ENCODE measurements at regions not wholly inside any gene's neighbourhood (a gene's known extent, or its start where the extent isn't known, plus 50 kb on each side); places are given as distances from the start of the nearest gene placed in this dataset.

- Histone ChIP-seq H3K36me3 (ENCODE audit: control insufficient read depth in 2 of 2, insufficient read depth in 2 of 2, low read length in 1 of 2) (no peaks in the 10 kb centered on the region), H4K20me1 (ENCODE audit: control insufficient read depth, insufficient read depth) (no peaks in the 10 kb centered on the region), H3K9me3 (replicated peaks; ENCODE audit: control insufficient read depth, insufficient read depth, low read length) (no peaks in the 10 kb centered on the region), H3K4me1 (ENCODE audit: control insufficient read depth, insufficient read depth, low read length) (no peaks in the 10 kb centered on the region), H3K79me2 (ENCODE audit: control insufficient read depth, insufficient read depth, low read length) (no peaks in the 10 kb centered on the region), H3K4me2 (ENCODE audit: control insufficient read depth, insufficient read depth) (no peak overlapping the region), H3K27me3 (replicated peaks in 1 of 2; ENCODE audit: control insufficient read depth in 2 of 2, insufficient read depth in 2 of 2, low read length in 1 of 2) (no peaks in the 10 kb centered on the region), H3K9ac (ENCODE audit: control insufficient read depth, insufficient read depth, low read length) (no peak overlapping the region), H3K4me3 (no peak overlapping the region), H2AFZ (ENCODE audit: control insufficient read depth, low read depth, low read length) (no peak overlapping the region), H3K27ac (ENCODE audit: control insufficient read depth, insufficient read depth) (no peak overlapping the region)
- no peak for DNase-seq (ENCODE audit: low read depth, low spot score)
- FAIRE-seq, result no peak
- ChIA-PET RAD21 (ENCODE audit: unreplicated experiment) (no interaction called here), POLR2A (no interaction called here), SMC1A (ENCODE audit: uncharacterized antibody, unreplicated experiment) (no interaction called here), CTCF (no interaction called here)
- no TSS peak for BruUV-seq (replicated peaks)
- TF ChIP-seq SMAD5 (IDR thresholded peaks at IDR 0.05; ENCODE audit: low read depth) (no peak), TAF1 (IDR thresholded peaks at IDR 0.05; ENCODE audit: borderline replicate concordance, low read depth, low read length) (no peak), ZNF592 (IDR thresholded peaks at IDR 0.05) (no peak), GABPA (IDR thresholded peaks at IDR 0.05; ENCODE audit: low read depth) (no peak), SREBF1 (IDR thresholded peaks at IDR 0.05; ENCODE audit: low read length) (no peak), HDAC6 (IDR thresholded peaks at IDR 0.05; ENCODE audit: unreplicated experiment) (no peak), CEBPB (IDR thresholded peaks at IDR 0.05; ENCODE audit: borderline replicate concordance in 1 of 2, low read depth in 2 of 2, low read length in 2 of 2) (no peak), TCF12 (IDR thresholded peaks at IDR 0.05; ENCODE audit: low read depth, low read length) (no peak), HDGF (IDR thresholded peaks at IDR 0.05) (no peak), YY1 (IDR thresholded peaks at IDR 0.05; ENCODE audit: low read depth, low read length) (no peak), E4F1 (IDR thresholded peaks at IDR 0.05; ENCODE audit: borderline replicate concordance, partially characterized antibody) (no peak)
- in situ Hi-C loops (cut with MboI) (loop anchor here (10.0 kb wide), 1 partner anchor 60 kb away; no protein-coding TSS in a partner anchor), intact Hi-C loops (cut with micrococcal nuclease; ENCODE audit: unreplicated experiment) (no loop called here)
- 17% methylated on average over 2 of the region's 2 CpGs for WGBS (ENCODE audit: insufficient coverage, insufficient replicate concordance, low lambda C conversion rate, missing lambda C conversion rate)
- ATAC-seq, result no peak
Measured at GRCh38 chr11:38795027-38795426, 2197.0 kb upstream of the RAG2 start.

Measured in GM12878 (cell line).